ENCODE measurements at regions not wholly inside any gene's neighbourhood (a gene's known extent, or its start where the extent isn't known, plus 50 kb on each side); places are given as distances from the start of the nearest gene placed in this dataset.

DNA sequence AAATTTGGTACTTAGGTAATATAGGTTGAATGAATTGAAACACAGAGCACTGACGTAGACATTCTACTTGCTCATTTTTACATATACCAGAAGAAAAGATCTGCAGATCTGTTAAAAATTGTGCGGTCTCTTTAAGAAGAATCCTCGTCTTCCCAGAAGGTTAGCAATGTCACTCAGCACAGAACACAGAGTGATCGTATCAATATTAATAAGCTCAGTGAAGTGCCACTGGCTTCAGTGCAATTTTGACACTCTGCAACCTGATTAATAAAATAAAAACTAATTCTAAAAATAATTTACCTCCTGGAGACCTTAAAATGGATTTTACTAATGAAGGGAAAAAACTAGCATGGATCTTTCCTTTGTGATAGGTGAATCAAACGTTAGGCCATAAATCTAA is 356.1 kb upstream of the DMAC1 start:
- TF ChIP-seq, protein P1, sequence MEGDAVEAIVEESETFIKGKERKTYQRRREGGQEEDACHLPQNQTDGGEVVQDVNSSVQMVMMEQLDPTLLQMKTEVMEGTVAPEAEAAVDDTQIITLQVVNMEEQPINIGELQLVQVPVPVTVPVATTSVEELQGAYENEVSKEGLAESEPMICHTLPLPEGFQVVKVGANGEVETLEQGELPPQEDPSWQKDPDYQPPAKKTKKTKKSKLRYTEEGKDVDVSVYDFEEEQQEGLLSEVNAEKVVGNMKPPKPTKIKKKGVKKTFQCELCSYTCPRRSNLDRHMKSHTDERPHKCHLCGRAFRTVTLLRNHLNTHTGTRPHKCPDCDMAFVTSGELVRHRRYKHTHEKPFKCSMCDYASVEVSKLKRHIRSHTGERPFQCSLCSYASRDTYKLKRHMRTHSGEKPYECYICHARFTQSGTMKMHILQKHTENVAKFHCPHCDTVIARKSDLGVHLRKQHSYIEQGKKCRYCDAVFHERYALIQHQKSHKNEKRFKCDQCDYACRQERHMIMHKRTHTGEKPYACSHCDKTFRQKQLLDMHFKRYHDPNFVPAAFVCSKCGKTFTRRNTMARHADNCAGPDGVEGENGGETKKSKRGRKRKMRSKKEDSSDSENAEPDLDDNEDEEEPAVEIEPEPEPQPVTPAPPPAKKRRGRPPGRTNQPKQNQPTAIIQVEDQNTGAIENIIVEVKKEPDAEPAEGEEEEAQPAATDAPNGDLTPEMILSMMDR (IDR thresholded peaks at IDR 0.05) = no peak
- no peak for TF ChIP-seq POLR2A (IDR thresholded peaks at IDR 0.05)
